CD4-positive, alpha-beta memory T cell (primary cell): ENCODE measurements at regions not wholly inside any gene's neighbourhood (a gene's known extent, or its start where the extent isn't known, plus 50 kb on each side); places are given as distances from the start of the nearest gene placed in this dataset.

ENCODE experiments used
- CTCF ChIA-PET: fragments of 350-600 bp; sonication (Branson Sonifier 250); formaldehyde crosslinking; loops from one replicate; lab custom pipeline; 2021; ENCODE audit warnings: inconsistent platforms; ENCODE audit not compliant: partially characterized antibody; lab: Charles Lee
- POLR2A ChIA-PET: fragments of 350-600 bp; sonication (Branson Sonifier 250); formaldehyde crosslinking; loops from one replicate; lab custom pipeline; 2021; ENCODE audit not compliant: partially characterized antibody; lab: Charles Lee
- DNase-seq, 5 donors: peaks; one replicate each; pipeline versions ENCODE4 v3.0.0 to v3.0.0-alpha.2; 2020 to 2022; ENCODE audit warnings: mixed read lengths in 1 of 5
- H3K27ac ChIP-seq: one replicate; pipeline ENCODE4 v1.7.0; 2013; ENCODE audit warnings: low read depth, low read length
- H3K27me3 ChIP-seq: 2 replicates; pipeline ENCODE4 v1.7.0; 2013; ENCODE audit warnings: mild to moderate bottlenecking, low read length, moderate library complexity; ENCODE audit not compliant: insufficient read depth
- H3K36me3 ChIP-seq: 2 replicates; pipeline ENCODE4 v1.7.0; 2013; ENCODE audit warnings: mild to moderate bottlenecking, low read length, moderate library complexity; ENCODE audit not compliant: insufficient read depth
- H3K4me1 ChIP-seq: 2 replicates; pipeline ENCODE4 v1.7.0; 2013; ENCODE audit warnings: mild to moderate bottlenecking, low read length, moderate library complexity; ENCODE audit not compliant: insufficient read depth
- H3K4me3 ChIP-seq, 2 donors: one replicate each; pipeline ENCODE4 v1.7.0; 2013; ENCODE audit warnings: low read length in 2 of 2, mild to moderate bottlenecking in 1 of 2
- H3K9me3 ChIP-seq, 2 donors: one replicate each; pipeline ENCODE4 v1.7.0; 2013; ENCODE audit warnings: low read length in 2 of 2, control low read depth in 1 of 2; ENCODE audit not compliant: control insufficient read depth in 1 of 2
- H3K27ac Mint-ChIP-seq, 7 donors: one replicate each; pipeline ENCODE4 v1.8.0; 2020 to 2021; ENCODE audit warnings: mixed read lengths in 7 of 7, mild to moderate bottlenecking in 6 of 7, inconsistent platforms in 3 of 7, moderate library complexity in 3 of 7
- H3K27me3 Mint-ChIP-seq, 2 donors: one replicate each; pipeline ENCODE4 v1.8.0; 2020 to 2021; ENCODE audit warnings: mixed read lengths in 2 of 2
- H3K36me3 Mint-ChIP-seq, 2 donors: one replicate each; pipeline ENCODE4 v1.8.0; 2020 to 2021; ENCODE audit warnings: mixed read lengths in 2 of 2, inconsistent platforms in 1 of 2, mild to moderate bottlenecking in 1 of 2
- H3K4me1 Mint-ChIP-seq, 4 donors: one replicate each; pipeline ENCODE4 v1.8.0; 2020 to 2021; ENCODE audit warnings: mixed read lengths in 4 of 4, mild to moderate bottlenecking in 1 of 4
- H3K4me3 Mint-ChIP-seq, 8 donors: one replicate each; pipeline ENCODE4 v1.8.0; 2020 to 2021; ENCODE audit warnings: mixed read lengths in 8 of 8, mild to moderate bottlenecking in 7 of 8, moderate library complexity in 6 of 8, inconsistent platforms in 3 of 8
- H3K9me3 Mint-ChIP-seq, 8 donors: one replicate each; pipeline ENCODE4 v1.8.0; 2020 to 2021; ENCODE audit warnings: mixed read lengths in 8 of 8, mild to moderate bottlenecking in 5 of 8, inconsistent platforms in 3 of 8, moderate library complexity in 1 of 8
- intact Hi-C: fragments of 100-400 bp; cut with micrococcal nuclease; formaldehyde crosslinking; loops from one replicate; pipeline ENCODE4 v1.15.1; 2023

DNA sequence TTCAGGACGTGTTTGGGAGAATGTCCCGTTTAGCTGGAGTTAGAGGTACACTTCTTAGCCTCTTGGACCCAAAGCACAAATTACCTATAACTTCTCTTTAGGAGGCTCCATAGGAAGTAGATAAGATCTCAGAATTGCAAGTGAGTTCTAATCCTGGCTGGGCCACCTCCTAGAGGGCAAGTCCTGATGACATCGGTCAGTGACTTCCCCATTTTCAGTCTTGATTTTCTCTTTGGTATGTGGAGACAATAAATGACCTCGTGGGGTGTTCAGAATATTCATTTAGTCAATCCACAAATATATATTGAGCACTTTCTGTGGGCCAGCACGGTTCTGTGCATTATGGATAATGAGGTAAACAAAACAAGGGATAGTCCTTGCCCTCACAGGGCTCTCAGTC is 208.6 kb downstream of the CWF19L2 start:
- Histone ChIP-seq H3K27ac (no peak overlapping the region), H3K4me3 (no peak overlapping the region), H3K9me3 (no peaks in the 10 kb centered on the region), H3K27me3 (no peaks in the 10 kb centered on the region), H3K4me1 (no peaks in the 10 kb centered on the region), H3K36me3 (no peaks in the 10 kb centered on the region)
- ChIA-PET CTCF (no interaction called here), POLR2A (no interaction called here)
- DNase-seq = no peak
- H3K36me3 Mint-ChIP-seq = no peaks in the 10 kb centered on the region
- intact Hi-C loops = no loop called here
- peaks cover 0 to 2% (median 0%) of the 10 kb centered on the region in 8 donors for H3K9me3 Mint-ChIP-seq
- H3K4me3 Mint-ChIP-seq = no peak overlapping the region
- no peak overlapping the region for H3K27ac Mint-ChIP-seq
- H3K27me3 Mint-ChIP-seq = peaks cover 1 to 3% of the 10 kb centered on the region in 2 donors
- H3K4me1 Mint-ChIP-seq = no peaks in the 10 kb centered on the region

DNA sequence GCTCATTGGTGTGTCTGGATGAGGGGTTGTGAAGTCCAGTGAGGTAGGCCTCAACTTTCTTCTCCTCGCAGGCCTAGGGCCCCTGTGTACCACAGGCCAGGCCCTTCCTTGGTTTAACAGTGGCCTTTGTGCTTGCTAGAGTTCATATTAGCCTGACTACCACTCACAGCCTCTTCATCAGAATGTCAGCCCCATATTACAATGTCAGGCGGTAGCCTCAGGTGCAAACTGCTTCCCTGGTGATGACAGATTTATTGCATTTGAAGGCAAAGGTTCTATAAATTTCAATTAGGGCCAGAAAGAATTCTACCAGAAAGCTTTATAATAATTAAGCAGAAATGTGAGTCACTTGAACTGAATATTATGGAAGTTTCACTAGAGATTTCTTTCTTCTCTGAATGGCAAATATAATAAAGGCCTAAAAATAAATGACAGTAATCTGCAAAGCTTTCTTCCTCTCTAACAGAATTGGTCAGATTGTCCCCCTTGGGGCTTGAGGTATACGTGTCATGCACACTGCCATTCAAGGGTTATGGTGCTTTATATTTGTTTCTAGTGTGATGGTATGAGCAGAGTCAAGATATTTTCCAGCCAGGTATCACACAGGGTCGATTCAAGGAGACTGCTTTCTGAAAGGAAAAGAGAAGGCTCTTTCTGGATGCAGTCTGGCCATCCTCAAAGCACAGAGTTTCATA is 210.3 kb downstream of the CWF19L2 start:
- Histone ChIP-seq H3K4me3 (no peak overlapping the region), H3K9me3 (no peaks in the 10 kb centered on the region), H3K27ac (no peak overlapping the region), H3K27me3 (no peaks in the 10 kb centered on the region), H3K36me3 (no peaks in the 10 kb centered on the region), H3K4me1 (no peaks in the 10 kb centered on the region)
- Mint-ChIP-seq H3K9me3 (no peaks in the 10 kb centered on the region), H3K36me3 (no peaks in the 10 kb centered on the region), H3K27me3 (no peaks in the 10 kb centered on the region), H3K27ac (no peak overlapping the region), H3K4me3 (no peak overlapping the region), H3K4me1 (no peaks in the 10 kb centered on the region)
- ChIA-PET POLR2A (no interaction called here), CTCF (no interaction called here)
- intact Hi-C loops = no loop called here
- DNase-seq = no peak

DNA sequence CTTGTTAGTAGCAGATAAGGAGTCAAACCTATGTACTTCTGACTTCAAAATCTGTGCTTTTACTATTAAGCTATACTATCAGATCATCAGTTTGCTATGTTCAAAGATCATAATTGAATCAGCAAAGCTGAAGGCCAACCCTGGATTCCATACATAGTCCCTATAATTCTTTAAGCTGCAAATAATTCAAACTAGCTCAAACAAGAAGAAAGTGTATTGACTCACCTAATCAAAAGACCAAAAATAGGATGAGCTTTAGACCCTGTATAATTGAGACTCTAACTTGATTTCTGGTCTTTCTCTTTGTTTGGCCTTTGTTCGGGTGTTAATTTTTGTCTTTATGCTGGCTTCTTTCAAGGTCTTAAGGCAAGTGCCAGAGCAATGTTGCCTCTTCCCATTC is 213.7 kb downstream of the CWF19L2 start:
- intact Hi-C loops = no loop called here
- POLR2A ChIA-PET = no interaction called here
- CTCF ChIA-PET = no interaction called here
- peaks cover 0 to 3% (median 0%) of the 10 kb centered on the region in 8 donors for H3K9me3 Mint-ChIP-seq
- Histone ChIP-seq H3K4me3 (no peak overlapping the region), H3K27ac (no peak overlapping the region), H3K4me1 (no peaks in the 10 kb centered on the region), H3K9me3 (no peaks in the 10 kb centered on the region), H3K36me3 (no peaks in the 10 kb centered on the region), H3K27me3 (no peaks in the 10 kb centered on the region)
- no peak for DNase-seq
- no peaks in the 10 kb centered on the region for H3K27me3 Mint-ChIP-seq
- H3K36me3 Mint-ChIP-seq = no peaks in the 10 kb centered on the region
- H3K4me1 Mint-ChIP-seq = no peaks in the 10 kb centered on the region
- H3K27ac Mint-ChIP-seq = no peak overlapping the region
- no peak overlapping the region for H3K4me3 Mint-ChIP-seq

GRCh38 chr11:107232451-107232850 is 214.2 kb upstream of the GUCY1A2 start:
- Mint-ChIP-seq H3K27ac (no peak overlapping the region), H3K4me3 (no peak overlapping the region), H3K4me1 (no peaks in the 10 kb centered on the region), H3K9me3 (peaks cover 3 to 19% (median 9%) of the 10 kb centered on the region in 8 donors), H3K27me3 (no peaks in the 10 kb centered on the region), H3K36me3 (no peaks in the 10 kb centered on the region)
- no peak overlapping the region for H3K27ac ChIP-seq
- no peak for DNase-seq
- H3K4me3 ChIP-seq = no peak overlapping the region
- H3K36me3 ChIP-seq = no peaks in the 10 kb centered on the region
- H3K9me3 ChIP-seq = no peaks in the 10 kb centered on the region
- intact Hi-C loops = no loop called here
- ChIA-PET CTCF (no interaction called here), POLR2A (no interaction called here)
- no peaks in the 10 kb centered on the region for H3K27me3 ChIP-seq
- H3K4me1 ChIP-seq = no peaks in the 10 kb centered on the region

- CTCF ChIA-PET = no interaction called here
- Mint-ChIP-seq H3K4me3 (no peak overlapping the region), H3K9me3 (peaks cover 0 to 5% (median 1%) of the 10 kb centered on the region in 8 donors)
These were observed 206.6 kb upstream of the GUCY1A2 start for GRCh38 chr11:107224836-107225235.

DNA sequence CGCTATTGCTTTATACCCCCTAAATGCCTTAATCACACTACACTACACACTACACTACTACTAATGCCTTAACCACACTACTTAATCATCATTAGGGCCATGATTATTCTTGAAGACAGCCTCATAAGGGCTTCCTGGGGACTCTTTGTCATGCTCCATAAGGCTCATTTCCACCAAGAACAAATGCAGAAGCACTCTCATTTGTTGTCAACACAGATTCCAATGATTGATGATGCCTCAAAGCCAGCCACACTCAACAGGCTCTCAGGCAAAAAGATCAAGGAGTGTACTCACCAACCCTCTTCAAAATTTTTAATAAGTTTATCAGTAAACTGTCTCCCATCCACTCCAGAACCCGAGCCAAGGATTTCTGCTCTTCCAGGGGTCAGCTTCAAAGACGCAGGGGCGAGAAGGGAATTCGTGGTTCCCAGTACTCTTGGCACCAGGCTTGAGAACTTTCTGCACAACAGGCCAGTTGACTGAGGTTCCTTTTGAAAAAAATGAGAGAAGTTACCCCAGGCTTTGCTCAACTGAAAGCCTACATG is 204.7 kb upstream of the GUCY1A2 start:
- intact Hi-C loops = no loop called here
- ChIA-PET CTCF (no interaction called here), POLR2A (no interaction called here)
- DNase-seq = no peak
- H3K4me3 Mint-ChIP-seq = no peak overlapping the region
- no peaks in the 10 kb centered on the region for H3K9me3 ChIP-seq
- no peak overlapping the region for H3K27ac Mint-ChIP-seq
- H3K27ac ChIP-seq = no peak overlapping the region
- no peaks in the 10 kb centered on the region for H3K27me3 ChIP-seq
- H3K4me3 ChIP-seq = no peak overlapping the region
- no peaks in the 10 kb centered on the region for H3K4me1 ChIP-seq
- H3K36me3 ChIP-seq = no peaks in the 10 kb centered on the region
- no peaks in the 10 kb centered on the region for H3K27me3 Mint-ChIP-seq
- no peaks in the 10 kb centered on the region for H3K36me3 Mint-ChIP-seq
- no peaks in the 10 kb centered on the region for H3K4me1 Mint-ChIP-seq
- H3K9me3 Mint-ChIP-seq = peaks cover 0 to 1% (median 0%) of the 10 kb centered on the region in 8 donors

More at GRCh38 chr11:107224836-107225235, 206.6 kb upstream of the GUCY1A2 start:
- Mint-ChIP-seq H3K27ac (no peak overlapping the region), H3K36me3 (no peaks in the 10 kb centered on the region), H3K4me1 (no peaks in the 10 kb centered on the region), H3K27me3 (no peaks in the 10 kb centered on the region)
- intact Hi-C loops = no loop called here
- no peak overlapping the region for H3K27ac ChIP-seq
- H3K36me3 ChIP-seq = no peaks in the 10 kb centered on the region
- no peak overlapping the region for H3K4me3 ChIP-seq
- DNase-seq = no peak
- POLR2A ChIA-PET = no interaction called here
- H3K27me3 ChIP-seq = no peaks in the 10 kb centered on the region
- H3K9me3 ChIP-seq = no peaks in the 10 kb centered on the region
- no peaks in the 10 kb centered on the region for H3K4me1 ChIP-seq

DNA sequence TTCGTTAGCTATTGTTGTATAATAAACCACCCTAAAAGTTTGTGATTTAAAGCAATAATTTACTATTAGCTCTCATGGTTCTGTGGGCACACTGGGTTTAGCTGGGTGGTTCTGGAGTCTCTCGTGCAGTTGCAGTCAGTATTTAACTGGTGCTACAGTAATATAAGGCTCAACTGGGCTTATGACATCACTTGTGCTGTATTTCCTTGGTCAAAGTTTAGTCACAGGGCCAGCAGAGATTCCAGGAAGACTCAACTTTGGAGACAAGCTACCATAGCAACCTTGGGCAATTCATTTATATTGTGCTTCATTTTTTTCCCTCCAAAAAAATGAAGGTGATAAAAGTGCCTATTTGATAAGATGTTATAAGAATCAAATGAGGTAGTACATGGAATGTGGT is 204.2 kb upstream of the GUCY1A2 start:
- DNase-seq = no peak
- H3K27me3 Mint-ChIP-seq = no peaks in the 10 kb centered on the region
- CTCF ChIA-PET = no interaction called here
- H3K4me1 Mint-ChIP-seq = no peaks in the 10 kb centered on the region
- Histone ChIP-seq H3K27ac (no peak overlapping the region), H3K9me3 (no peaks in the 10 kb centered on the region), H3K27me3 (no peaks in the 10 kb centered on the region), H3K36me3 (no peaks in the 10 kb centered on the region), H3K4me3 (no peak overlapping the region), H3K4me1 (no peaks in the 10 kb centered on the region)
- intact Hi-C loops = no loop called here
- no peaks in the 10 kb centered on the region for H3K36me3 Mint-ChIP-seq
- no peak overlapping the region for H3K27ac Mint-ChIP-seq
- POLR2A ChIA-PET = no interaction called here
- H3K9me3 Mint-ChIP-seq = no peaks in the 10 kb centered on the region
- no peak overlapping the region for H3K4me3 Mint-ChIP-seq
